B cell (primary cell): ENCODE measurements at regions not wholly inside any gene's neighbourhood (a gene's known extent, or its start where the extent isn't known, plus 50 kb on each side); places are given as distances from the start of the nearest gene placed in this dataset.

Source experiments
- ATAC-seq: fragments of 200-7000 bp; cut with Tn5 transposase; one replicate; pipeline ENCODE4 v1.10.0; 2021; ENCODE audit warnings: low read depth, mild to moderate bottlenecking, moderate number of reproducible peaks, moderate library complexity
- CTCF ChIA-PET: fragments of 350-600 bp; sonication (Branson Sonifier 250); formaldehyde crosslinking; loops from one replicate; lab custom pipeline; 2021; ENCODE audit warnings: antibody characterized with exemption, inconsistent platforms; lab: Charles Lee
- POLR2A ChIA-PET: fragments of 350-600 bp; sonication (Branson Sonifier 250); formaldehyde crosslinking; loops from one replicate; lab custom pipeline; 2021; ENCODE audit warnings: antibody characterized with exemption; lab: Charles Lee
- DNase-seq: peaks from one replicate; pipeline ENCODE4 v3.0.0; 2013
- H2AFZ ChIP-seq: 2 replicates; pipeline ENCODE4 v1.6.1; 2012; ENCODE audit warnings: mild to moderate bottlenecking, low read depth, low read length; ENCODE audit not compliant: insufficient read depth, poor library complexity, severe bottlenecking
- H3K27ac ChIP-seq, 2 donors: 1 replicate in 1 of 2; 2 replicates in 1 of 2; pipeline ENCODE4 v1.5.1; 2012 to 2013; ENCODE audit warnings: low read length in 2 of 2, mild to moderate bottlenecking in 2 of 2, moderate library complexity in 1 of 2
- H3K27me3 ChIP-seq, 4 experiments: fragments of 200-600 bp in 1 of 4; sonication (generic) in 1 of 4; replicated peaks in 1 of 4; 1 replicate in 2 of 4; 2 replicates in 2 of 4; pipeline versions ENCODE4 v1.6.1 to v1.7.0; 2013 to 2016; ENCODE audit warnings: low read length in 3 of 4, mild to moderate bottlenecking in 2 of 4, mixed read lengths in 1 of 4, moderate library complexity in 1 of 4; ENCODE audit not compliant: insufficient read depth in 4 of 4, control insufficient read depth in 3 of 4; ENCODE audit errors: control extremely low read depth in 1 of 4
- H3K36me3 ChIP-seq, 2 experiments: replicated peaks in 1 of 2; 1 replicate in 1 of 2; 2 replicates in 1 of 2; pipeline versions ENCODE4 v1.6.1 to v1.7.1; 2013; ENCODE audit warnings: low read length in 1 of 2; ENCODE audit not compliant: insufficient read depth in 2 of 2, control insufficient read depth in 1 of 2; ENCODE audit errors: control extremely low read depth in 1 of 2, extremely low read depth in 1 of 2
- H3K4me1 ChIP-seq, 2 donors: fragments of 200-600 bp in 1 of 2; sonication (generic) in 1 of 2; 1 replicate in 1 of 2; 2 replicates in 1 of 2; pipeline versions ENCODE4 v1.5.1 to v1.6.1; 2013 to 2017; ENCODE audit warnings: low read length in 2 of 2; ENCODE audit not compliant: control insufficient read depth in 2 of 2, insufficient read depth in 2 of 2
- H3K4me2 ChIP-seq: replicated peaks from 2 replicates; pipeline ENCODE3; 2012; ENCODE audit warnings: mild to moderate bottlenecking, low read depth, low read length; ENCODE audit not compliant: poor library complexity, severe bottlenecking
- H3K4me3 ChIP-seq, 5 experiments: fragments of 200-600 bp in 1 of 5; sonication (generic) in 1 of 5; 1 replicate in 3 of 5; 2 replicates in 2 of 5; pipeline versions ENCODE4 v1.5.1 to v1.7.0; 2011 to 2016; ENCODE audit warnings: low read length in 4 of 5, mild to moderate bottlenecking in 4 of 5, low read depth in 2 of 5, control low read depth in 1 of 5, moderate library complexity in 1 of 5; ENCODE audit not compliant: insufficient read depth in 1 of 5; ENCODE audit errors: control extremely low read depth in 1 of 5, extremely low read depth in 1 of 5
- H3K79me2 ChIP-seq: fragments of 200-600 bp; sonication (generic); one replicate; pipeline ENCODE4 v1.6.0; 2016; ENCODE audit warnings: low read length; ENCODE audit not compliant: control insufficient read depth, insufficient read depth
- H3K9ac ChIP-seq: fragments of 200-600 bp; sonication (generic); 2 replicates; pipeline ENCODE4 v1.6.1; 2017; ENCODE audit warnings: mild to moderate bottlenecking, low read length, moderate library complexity
- H3K9me3 ChIP-seq, 3 donors: one replicate each; pipeline versions ENCODE4 v1.6.1 to v1.7.1; 2013; ENCODE audit warnings: low read length in 2 of 3; ENCODE audit not compliant: control insufficient read depth in 2 of 3, insufficient read depth in 1 of 3; ENCODE audit errors: control extremely low read depth in 1 of 3
- H4K20me1 ChIP-seq: 2 replicates; pipeline ENCODE4 v1.6.0; 2012; ENCODE audit warnings: mild to moderate bottlenecking, low read length; ENCODE audit not compliant: insufficient read depth, control insufficient read depth, poor library complexity, severe bottlenecking
- H3K27ac Mint-ChIP-seq: one replicate; pipeline ENCODE4 v1.8.0; 2021; ENCODE audit warnings: mixed read lengths
- H3K27me3 Mint-ChIP-seq: one replicate; pipeline ENCODE4 v1.8.0; 2021; ENCODE audit warnings: mixed read lengths
- H3K4me1 Mint-ChIP-seq: one replicate; pipeline ENCODE4 v1.8.0; 2021; ENCODE audit warnings: mixed read lengths
- H3K4me3 Mint-ChIP-seq: one replicate; pipeline ENCODE4 v1.8.0; 2021; ENCODE audit warnings: mixed read lengths
- H3K9me3 Mint-ChIP-seq: one replicate; pipeline ENCODE4 v1.8.0; 2022; ENCODE audit warnings: mixed read lengths; ENCODE audit not compliant: insufficient read depth
- EZH2 ChIP-seq: IDR thresholded peaks from 2 replicates; pipeline ENCODE4 v1.6.1; 2012; ENCODE audit warnings: borderline replicate concordance, low read depth, mild to moderate bottlenecking, moderate library complexity, low read length; ENCODE audit not compliant: insufficient read depth, poor library complexity, severe bottlenecking
- WGBS: methylation state at CpG from one replicate; pipeline ENCODE4 v1.1.5; 2013; ENCODE audit warnings: missing lambda C conversion rate; ENCODE audit not compliant: insufficient coverage; 5-methylcytosine and 5-hydroxymethylcytosine counted together
- intact Hi-C: fragments of 100-400 bp; cut with micrococcal nuclease; formaldehyde crosslinking; loops from one replicate; pipeline ENCODE4 v1.10.0; 2022
- TF ChIP-seq, protein P1 (sequence below): fragments of 200-600 bp; IDR thresholded peaks from one replicate; pipeline ENCODE4 v1.8.0; 2022; ENCODE audit warnings: antibody characterized with exemption, mild to moderate bottlenecking

DNA sequence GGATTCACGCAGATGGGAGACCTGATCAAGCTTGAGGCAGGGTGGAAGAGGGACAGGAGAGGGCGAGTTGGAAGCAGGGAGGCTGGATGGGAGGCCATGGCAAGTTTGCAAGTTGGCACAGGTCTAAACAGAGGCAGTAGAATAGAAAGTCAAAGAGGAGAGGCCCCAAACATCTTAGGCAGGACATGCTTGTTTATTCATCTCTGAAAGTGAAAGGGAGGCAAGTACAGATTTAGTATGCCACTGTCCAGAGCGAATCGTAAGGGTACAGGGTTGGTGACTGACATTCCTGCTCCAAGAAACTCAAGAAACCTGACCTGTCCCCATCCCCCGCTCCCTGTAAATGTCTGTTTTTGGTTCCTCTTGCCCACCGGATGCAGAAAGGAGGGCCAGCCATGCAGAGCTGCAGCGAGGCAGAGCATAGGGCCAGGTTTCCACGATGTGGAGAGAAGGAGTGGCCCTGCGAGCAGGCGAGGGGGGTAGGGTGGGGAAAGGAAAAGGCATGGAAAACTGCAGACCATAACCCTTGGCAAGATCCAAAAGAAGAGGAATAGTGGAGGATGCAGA lies 96.2 kb upstream of the BOD1 start:
- WGBS, result 74% methylated on average over 10 of the region's 10 CpGs
- CTCF ChIA-PET, result interaction anchor here (1.9 kb wide), 1 partner anchor 12 kb away, joined by 4 read pairs; no protein-coding TSS in a partner anchor

More for the DNA sequence above, 96.2 kb upstream of the BOD1 start:
- Mint-ChIP-seq H3K4me1 (peaks cover 47% of the 10 kb centered on the region), H3K27ac (peak overlapping the region; percentile 69), H3K9me3 (no peaks in the 10 kb centered on the region), H3K4me3 (peak overlapping the region; percentile 59), H3K27me3 (no peaks in the 10 kb centered on the region)
- H3K9ac ChIP-seq, result peak overlapping the region; percentile 18
- no peaks in the 10 kb centered on the region for H3K9me3 ChIP-seq
- peak overlapping the region; percentile 48 for H2AFZ ChIP-seq
- intact Hi-C loops, result no loop called here
- no peak for TF ChIP-seq EZH2
- TF ChIP-seq, protein P1, sequence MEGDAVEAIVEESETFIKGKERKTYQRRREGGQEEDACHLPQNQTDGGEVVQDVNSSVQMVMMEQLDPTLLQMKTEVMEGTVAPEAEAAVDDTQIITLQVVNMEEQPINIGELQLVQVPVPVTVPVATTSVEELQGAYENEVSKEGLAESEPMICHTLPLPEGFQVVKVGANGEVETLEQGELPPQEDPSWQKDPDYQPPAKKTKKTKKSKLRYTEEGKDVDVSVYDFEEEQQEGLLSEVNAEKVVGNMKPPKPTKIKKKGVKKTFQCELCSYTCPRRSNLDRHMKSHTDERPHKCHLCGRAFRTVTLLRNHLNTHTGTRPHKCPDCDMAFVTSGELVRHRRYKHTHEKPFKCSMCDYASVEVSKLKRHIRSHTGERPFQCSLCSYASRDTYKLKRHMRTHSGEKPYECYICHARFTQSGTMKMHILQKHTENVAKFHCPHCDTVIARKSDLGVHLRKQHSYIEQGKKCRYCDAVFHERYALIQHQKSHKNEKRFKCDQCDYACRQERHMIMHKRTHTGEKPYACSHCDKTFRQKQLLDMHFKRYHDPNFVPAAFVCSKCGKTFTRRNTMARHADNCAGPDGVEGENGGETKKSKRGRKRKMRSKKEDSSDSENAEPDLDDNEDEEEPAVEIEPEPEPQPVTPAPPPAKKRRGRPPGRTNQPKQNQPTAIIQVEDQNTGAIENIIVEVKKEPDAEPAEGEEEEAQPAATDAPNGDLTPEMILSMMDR, result no peak
- ATAC-seq, result peak; percentile 43
- H3K27ac ChIP-seq, result no peak overlapping the region
- no peak for DNase-seq
- H3K4me2 ChIP-seq, result peak overlapping the region; percentile 59
- H4K20me1 ChIP-seq, result no peaks in the 10 kb centered on the region
- H3K79me2 ChIP-seq, result no peaks in the 10 kb centered on the region
- peaks cover 0 to 4% (median 0%) of the 10 kb centered on the region in 4 experiments for H3K27me3 ChIP-seq
- peak overlapping the region in 1 of 5 experiments; percentile 4 for H3K4me3 ChIP-seq
- peaks cover 19 to 35% of the 10 kb centered on the region in 2 donors for H3K4me1 ChIP-seq
- H3K36me3 ChIP-seq, result no peaks in the 10 kb centered on the region
- POLR2A ChIA-PET, result interaction anchor here (0.7 to 1.6 kb wide), 2 partner anchors 23 to 45 kb away, joined by 3 read pairs; no protein-coding TSS in a partner anchor
